IPS DF 6.9 (cell line): ENCODE measurements at regions not wholly inside any gene's neighbourhood (a gene's known extent, or its start where the extent isn't known, plus 50 kb on each side); places are given as distances from the start of the nearest gene placed in this dataset.

Experiments used
- DNase-seq: peaks from one replicate; pipeline ENCODE4 v3.0.0-alpha.2; 2013; ENCODE audit warnings: low read depth, low spot score
- H3K27ac ChIP-seq: one replicate; pipeline ENCODE4 v1.5.1; 2013; ENCODE audit warnings: low read length, control low read depth
- H3K27me3 ChIP-seq: 2 replicates; pipeline ENCODE4 v1.6.1; 2013; ENCODE audit warnings: mild to moderate bottlenecking, low read length; ENCODE audit not compliant: control insufficient read depth, insufficient read depth
- H3K36me3 ChIP-seq: 2 replicates; pipeline ENCODE4 v1.6.1; 2013; ENCODE audit warnings: low read length; ENCODE audit not compliant: control insufficient read depth, insufficient read depth
- H3K4me1 ChIP-seq: 2 replicates; pipeline ENCODE4 v1.6.1; 2013; ENCODE audit warnings: low read length; ENCODE audit not compliant: control insufficient read depth, insufficient read depth
- H3K4me3 ChIP-seq: 2 replicates; pipeline ENCODE4 v1.5.1; 2013; ENCODE audit warnings: mild to moderate bottlenecking, low read length
- H3K9me3 ChIP-seq: 2 replicates; pipeline ENCODE4 v1.6.1; 2013; ENCODE audit warnings: low read length, inconsistent platforms; ENCODE audit not compliant: control insufficient read depth, insufficient read depth
- WGBS: extraction: QIAGEN DNeasy Blood & Tissue Kit; methylation state at CpG from one replicate; pipeline ENCODE4 v1.1.7; 2013; ENCODE audit warnings: mixed read lengths, missing lambda C conversion rate; ENCODE audit not compliant: insufficient read length, insufficient coverage; 5-methylcytosine and 5-hydroxymethylcytosine counted together

- Histone ChIP-seq H3K27me3 (no peaks in the 10 kb centered on the region), H3K36me3 (no peaks in the 10 kb centered on the region), H3K4me1 (no peaks in the 10 kb centered on the region), H3K27ac (no peak overlapping the region), H3K4me3 (no peak overlapping the region), H3K9me3 (no peaks in the 10 kb centered on the region)
- DNase-seq: no peak
- no CpG with 5 or more reads among the region's 2 CpGs for WGBS
Observed at GRCh38 chr4:54487491-54487890, 170.3 kb upstream of the KIT start.

DNA sequence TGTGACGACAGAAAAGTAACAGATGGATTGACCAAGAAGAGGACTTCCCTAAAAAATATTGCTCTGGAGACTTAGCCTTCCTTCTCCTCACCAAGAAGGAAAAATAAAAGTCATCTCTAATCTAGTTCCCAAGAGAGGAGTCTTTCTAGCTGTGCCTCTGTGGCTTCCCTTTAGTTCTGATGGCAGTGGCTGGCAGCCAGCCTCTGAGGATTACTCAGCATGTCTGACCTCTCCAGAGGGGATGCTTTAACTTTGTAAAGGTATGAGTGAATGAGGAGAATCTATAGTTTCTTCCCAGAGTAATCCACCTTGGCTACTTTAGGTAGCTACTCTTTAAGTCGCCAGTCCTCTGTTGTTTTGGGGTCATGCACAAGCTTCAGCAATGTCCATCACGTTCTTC is 163.9 kb upstream of the KIT start:
- WGBS: no CpG with 5 or more reads among the region's 3 CpGs
- DNase-seq: no peak
- no peaks in the 10 kb centered on the region for H3K27me3 ChIP-seq
- H3K9me3 ChIP-seq: no peaks in the 10 kb centered on the region
- no peaks in the 10 kb centered on the region for H3K36me3 ChIP-seq
- H3K4me3 ChIP-seq: no peak overlapping the region
- peaks cover 3% of the 10 kb centered on the region; the same call in 1 of the 2 replicates for H3K4me1 ChIP-seq
- H3K27ac ChIP-seq: no peak overlapping the region

DNA sequence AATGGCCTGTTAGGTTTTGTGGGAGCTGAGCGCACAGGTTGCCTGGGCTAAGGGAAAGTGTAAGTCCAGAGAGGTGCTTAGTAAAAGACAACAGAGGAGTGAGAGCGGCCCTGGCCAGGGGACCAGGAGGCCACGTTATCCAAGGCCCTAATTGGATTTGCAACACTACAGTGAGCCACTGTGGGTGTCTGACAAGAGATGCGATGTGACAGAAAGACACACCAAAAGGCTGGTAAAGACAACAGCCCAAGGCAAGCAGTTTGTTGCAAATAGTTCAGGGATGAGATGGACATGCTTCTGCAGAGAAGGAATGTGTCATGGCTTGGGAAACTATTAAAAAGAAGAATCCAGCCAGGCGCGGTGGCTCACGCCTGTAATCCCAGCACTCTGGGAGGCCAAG is 162.7 kb upstream of the KIT start:
- no CpG with 5 or more reads among the region's 7 CpGs for WGBS
- Histone ChIP-seq H3K36me3 (no peaks in the 10 kb centered on the region), H3K4me3 (no peak overlapping the region), H3K4me1 (peaks cover 4% of the 10 kb centered on the region; the same call in 1 of the 2 replicates), H3K27me3 (no peaks in the 10 kb centered on the region), H3K9me3 (no peaks in the 10 kb centered on the region), H3K27ac (no peak overlapping the region)
- no peak for DNase-seq

GRCh38 chr4:54495641-54496040 is 162.1 kb upstream of the KIT start:
- H3K27ac ChIP-seq: no peak overlapping the region
- H3K9me3 ChIP-seq: no peaks in the 10 kb centered on the region
- H3K4me1 ChIP-seq: peaks cover 4% of the 10 kb centered on the region; the same call in 1 of the 2 replicates
- H3K27me3 ChIP-seq: no peaks in the 10 kb centered on the region
- no peaks in the 10 kb centered on the region for H3K36me3 ChIP-seq
- DNase-seq: no peak
- WGBS: no CpG with 5 or more reads among the region's 3 CpGs
- H3K4me3 ChIP-seq: no peak overlapping the region

GRCh38 chr4:54496412-54496811 is 161.3 kb upstream of the KIT start:
- Histone ChIP-seq H3K36me3 (no peaks in the 10 kb centered on the region), H3K4me1 (peaks cover 4% of the 10 kb centered on the region; the same call in 1 of the 2 replicates), H3K27me3 (no peaks in the 10 kb centered on the region), H3K4me3 (no peak overlapping the region), H3K9me3 (no peaks in the 10 kb centered on the region), H3K27ac (no peak overlapping the region)
- whole genome bisulfite sequencing: no CpG with 5 or more reads among the region's 5 CpGs
- DNase-seq: no peak

GRCh38 chr4:54497947-54498346 is 159.8 kb upstream of the KIT start:
- peaks cover 4% of the 10 kb centered on the region; the same call in 1 of the 2 replicates for H3K4me1 ChIP-seq
- no peaks in the 10 kb centered on the region for H3K27me3 ChIP-seq
- H3K9me3 ChIP-seq: no peaks in the 10 kb centered on the region
- DNase-seq: no peak
- no peaks in the 10 kb centered on the region for H3K36me3 ChIP-seq
- no peak overlapping the region for H3K27ac ChIP-seq
- no peak overlapping the region for H3K4me3 ChIP-seq
- WGBS: no CpG with 5 or more reads among the region's 3 CpGs

- Histone ChIP-seq H3K4me3 (no peak overlapping the region), H3K27ac (no peak overlapping the region), H3K9me3 (no peaks in the 10 kb centered on the region), H3K36me3 (no peaks in the 10 kb centered on the region), H3K27me3 (no peaks in the 10 kb centered on the region), H3K4me1 (peaks cover 4% of the 10 kb centered on the region; the same call in 1 of the 2 replicates)
- no CpG with 5 or more reads among the region's 1 CpG for WGBS
- no peak for DNase-seq
Observed at GRCh38 chr4:54498661-54499111, 159.1 kb upstream of the KIT start.

- no CpG with 5 or more reads among the region's 7 CpGs for WGBS
- no peak for DNase-seq
- Histone ChIP-seq H3K27me3 (no peaks in the 10 kb centered on the region), H3K27ac (no peak overlapping the region), H3K9me3 (no peaks in the 10 kb centered on the region), H3K36me3 (no peaks in the 10 kb centered on the region), H3K4me3 (no peak overlapping the region), H3K4me1 (peaks cover 4% of the 10 kb centered on the region; the same call in 1 of the 2 replicates)
Observed at GRCh38 chr4:54499308-54500074, 158.3 kb upstream of the KIT start.

- Histone ChIP-seq H3K4me3 (no peak overlapping the region), H3K27ac (no peak overlapping the region)
- DNase-seq: no peak
Observed at GRCh38 chr4:54505362-54505761, 152.4 kb upstream of the KIT start.

DNA sequence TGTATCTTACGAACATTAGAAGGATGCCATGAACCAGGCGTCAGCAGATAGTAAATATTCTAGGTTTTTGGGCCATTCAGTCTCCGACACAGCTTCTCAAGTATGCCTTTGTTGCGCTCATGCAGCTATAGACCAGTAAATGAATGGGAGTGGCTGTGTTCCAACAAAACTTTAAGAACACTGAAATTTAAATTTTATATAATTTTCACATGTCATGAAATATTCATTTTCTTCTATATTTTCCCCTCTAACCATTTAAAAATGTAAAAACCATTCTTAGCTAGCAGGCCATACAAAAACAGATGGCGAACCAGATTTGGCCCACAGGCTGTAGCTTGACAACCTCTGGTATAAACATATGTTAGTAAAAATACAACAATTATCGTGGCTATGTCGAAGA is 151.8 kb upstream of the KIT start:
- no peak overlapping the region for H3K27ac ChIP-seq
- no peaks in the 10 kb centered on the region for H3K36me3 ChIP-seq
- no peaks in the 10 kb centered on the region for H3K4me1 ChIP-seq
- no peak overlapping the region for H3K4me3 ChIP-seq
- H3K27me3 ChIP-seq: no peaks in the 10 kb centered on the region
- no CpG with 5 or more reads among the region's 7 CpGs for WGBS
- H3K9me3 ChIP-seq: no peaks in the 10 kb centered on the region
- DNase-seq: no peak

More at GRCh38 chr4:54505362-54505761, 152.4 kb upstream of the KIT start:
- Histone ChIP-seq H3K27me3 (no peaks in the 10 kb centered on the region), H3K4me1 (no peaks in the 10 kb centered on the region), H3K36me3 (no peaks in the 10 kb centered on the region), H3K9me3 (no peaks in the 10 kb centered on the region)

GRCh38 chr4:54509057-54509456 is 148.7 kb upstream of the KIT start:
- no peaks in the 10 kb centered on the region for H3K36me3 ChIP-seq
- whole genome bisulfite sequencing: no CpG with 5 or more reads among the region's 6 CpGs
- H3K4me1 ChIP-seq: no peaks in the 10 kb centered on the region
- DNase-seq: no peak
- no peaks in the 10 kb centered on the region for H3K27me3 ChIP-seq
- H3K9me3 ChIP-seq: no peaks in the 10 kb centered on the region
- no peak overlapping the region for H3K27ac ChIP-seq
- no peak overlapping the region for H3K4me3 ChIP-seq
